ENCODE measurements at regions not wholly inside any gene's neighbourhood (a gene's known extent, or its start where the extent isn't known, plus 50 kb on each side); places are given as distances from the start of the nearest gene placed in this dataset.

- no peaks in the 10 kb centered on the region for H3K36me3 ChIP-seq (ENCODE audit: control insufficient read depth in 1 of 2, insufficient read depth in 2 of 2, low read depth in 1 of 2, low read length in 2 of 2)
- no peak overlapping the region for H3K4me2 ChIP-seq (ENCODE audit: low read length, poor library complexity, severe bottlenecking)
- H3K14ac ChIP-seq (ENCODE audit: low read length in 2 of 2): no peak overlapping the region
- no peak overlapping the region for H3K4me3 ChIP-seq (ENCODE audit: insufficient read depth in 1 of 2, low read depth in 1 of 2, low read length in 2 of 2)
- H3K27ac ChIP-seq (ENCODE audit: low read length, poor library complexity, severe bottlenecking): no peak overlapping the region
- H3K4me1 ChIP-seq (ENCODE audit: control insufficient read depth, insufficient read depth, low read depth, low read length): peaks cover 16% of the 10 kb centered on the region
- 91% methylated on average over 33 of the region's 39 CpGs for WGBS
- no peak for DNase-seq
- H3K79me1 ChIP-seq (replicated peaks; ENCODE audit: low read length, poor library complexity, severe bottlenecking): no peaks in the 10 kb centered on the region
- H2BK5ac ChIP-seq (ENCODE audit: low read depth, low read length, poor library complexity, severe bottlenecking): no peak overlapping the region
- no peak overlapping the region for H2AFZ ChIP-seq (ENCODE audit: low read depth, low read length)
- H3K18ac ChIP-seq (ENCODE audit: low read depth in 1 of 2, low read length in 2 of 2): no peak overlapping the region
- H2BK120ac ChIP-seq (ENCODE audit: low read depth, low read length): no peak overlapping the region
- no peak overlapping the region for H3K9ac ChIP-seq (ENCODE audit: low read length)
- H2BK12ac ChIP-seq (ENCODE audit: low read length in 2 of 2): no peak overlapping the region
- H3K9me3 ChIP-seq (ENCODE audit: control insufficient read depth, low read length): peaks cover 7% of the 10 kb centered on the region
- H3K23ac ChIP-seq (ENCODE audit: low read length in 2 of 2): no peak overlapping the region
- peaks cover 0 to 16% of the 10 kb centered on the region in 2 experiments for H3K27me3 ChIP-seq (ENCODE audit: control insufficient read depth in 1 of 2, insufficient read depth in 1 of 2, low read length in 2 of 2)
- H2AK5ac ChIP-seq (ENCODE audit: low read length, severe bottlenecking): no peak overlapping the region
- no peak overlapping the region for H4K8ac ChIP-seq (ENCODE audit: low read length)
- no peak overlapping the region for H4K91ac ChIP-seq (ENCODE audit: low read length)
- H2BK15ac ChIP-seq (ENCODE audit: low read depth, poor library complexity, severe bottlenecking): no peak overlapping the region
- H3K4ac ChIP-seq (ENCODE audit: low read depth in 1 of 2, low read length in 2 of 2): no peak overlapping the region
These were observed 176.7 kb downstream of the C16orf95 start for GRCh38 chr16:87140211-87141200.

- Histone ChIP-seq H2BK12ac (ENCODE audit: low read length in 2 of 2) (no peak overlapping the region), H3K4me3 (ENCODE audit: insufficient read depth in 1 of 2, low read depth in 1 of 2, low read length in 2 of 2) (no peak overlapping the region), H2AK5ac (ENCODE audit: low read length, severe bottlenecking) (no peak overlapping the region), H3K14ac (ENCODE audit: low read length in 2 of 2) (no peak overlapping the region), H2BK15ac (ENCODE audit: low read depth, poor library complexity, severe bottlenecking) (no peak overlapping the region), H3K9ac (ENCODE audit: low read length) (no peak overlapping the region), H3K4me2 (ENCODE audit: low read length, poor library complexity, severe bottlenecking) (no peak overlapping the region), H2BK120ac (ENCODE audit: low read depth, low read length) (no peak overlapping the region), H3K23ac (ENCODE audit: low read length in 2 of 2) (no peak overlapping the region), H3K79me1 (replicated peaks; ENCODE audit: low read length, poor library complexity, severe bottlenecking) (no peaks in the 10 kb centered on the region), H3K18ac (ENCODE audit: low read depth in 1 of 2, low read length in 2 of 2) (no peak overlapping the region), H2BK5ac (ENCODE audit: low read depth, low read length, poor library complexity, severe bottlenecking) (no peak overlapping the region), H3K27ac (ENCODE audit: low read length, poor library complexity, severe bottlenecking) (no peak overlapping the region), H4K91ac (ENCODE audit: low read length) (no peak overlapping the region), H3K4ac (ENCODE audit: low read depth in 1 of 2, low read length in 2 of 2) (no peak overlapping the region), H3K9me3 (ENCODE audit: control insufficient read depth, low read length) (peaks cover 7% of the 10 kb centered on the region), H3K27me3 (ENCODE audit: control insufficient read depth in 1 of 2, insufficient read depth in 1 of 2, low read length in 2 of 2) (peaks cover 0 to 13% of the 10 kb centered on the region in 2 experiments), H2AFZ (ENCODE audit: low read depth, low read length) (no peak overlapping the region), H3K36me3 (ENCODE audit: control insufficient read depth in 1 of 2, insufficient read depth in 2 of 2, low read depth in 1 of 2, low read length in 2 of 2) (no peaks in the 10 kb centered on the region), H4K8ac (ENCODE audit: low read length) (no peak overlapping the region), H3K4me1 (ENCODE audit: control insufficient read depth, insufficient read depth, low read depth, low read length) (peaks cover 19% of the 10 kb centered on the region)
- DNase-seq: no peak
- WGBS: 78% methylated on average over 5 of the region's 5 CpGs
These were observed 175.8 kb downstream of the C16orf95 start for GRCh38 chr16:87141402-87141801.

DNA sequence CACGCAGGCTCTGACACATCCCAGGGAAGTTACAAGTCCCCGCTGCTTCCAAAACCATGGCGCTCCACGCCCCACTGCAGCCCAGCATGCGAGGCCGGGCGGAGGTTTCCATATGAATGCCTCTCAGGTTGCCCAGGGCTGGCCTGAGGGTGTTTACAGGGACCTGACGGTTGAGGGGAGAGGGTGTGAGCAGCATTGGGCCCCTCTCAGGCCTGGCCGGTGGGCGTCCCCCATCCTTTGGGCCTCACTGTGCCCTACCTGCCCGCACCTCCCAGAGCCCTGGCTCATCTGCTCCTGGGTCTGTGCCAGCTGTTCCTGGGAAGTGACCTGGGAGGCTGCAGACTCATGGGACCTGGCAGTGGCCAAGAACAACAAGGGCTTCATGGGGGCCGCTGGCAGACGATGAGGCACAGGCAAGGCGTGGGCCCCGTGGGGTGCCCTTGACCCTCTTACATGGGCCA, 173.5 kb downstream of the C16orf95 start:
- DNase-seq: no peak
- no peak overlapping the region for H3K9ac ChIP-seq (ENCODE audit: low read length)
- no peak overlapping the region for H2BK120ac ChIP-seq (ENCODE audit: low read depth, low read length)
- no peak overlapping the region for H3K14ac ChIP-seq (ENCODE audit: low read length in 2 of 2)
- H2BK15ac ChIP-seq (ENCODE audit: low read depth, poor library complexity, severe bottlenecking): no peak overlapping the region
- no peak overlapping the region for H2AFZ ChIP-seq (ENCODE audit: low read depth, low read length)
- peak overlapping the region in 1 of 2 experiments; percentile 6 for H2BK12ac ChIP-seq (ENCODE audit: low read length in 2 of 2)
- H3K4me3 ChIP-seq (ENCODE audit: insufficient read depth in 1 of 2, low read depth in 1 of 2, low read length in 2 of 2): no peak overlapping the region
- no peaks in the 10 kb centered on the region for H3K79me1 ChIP-seq (replicated peaks; ENCODE audit: low read length, poor library complexity, severe bottlenecking)
- no peak overlapping the region for H4K8ac ChIP-seq (ENCODE audit: low read length)
- no peak overlapping the region for H3K4ac ChIP-seq (ENCODE audit: low read depth in 1 of 2, low read length in 2 of 2)
- H2AK5ac ChIP-seq (ENCODE audit: low read length, severe bottlenecking): no peak overlapping the region
- H4K91ac ChIP-seq (ENCODE audit: low read length): no peak overlapping the region
- peaks cover 3% of the 10 kb centered on the region for H3K9me3 ChIP-seq (ENCODE audit: control insufficient read depth, low read length)
- H3K18ac ChIP-seq (ENCODE audit: low read depth in 1 of 2, low read length in 2 of 2): no peak overlapping the region
- H2BK5ac ChIP-seq (ENCODE audit: low read depth, low read length, poor library complexity, severe bottlenecking): no peak overlapping the region
- H3K27ac ChIP-seq (ENCODE audit: low read length, poor library complexity, severe bottlenecking): no peak overlapping the region
- 90% methylated on average over 15 of the region's 15 CpGs for WGBS
- H3K36me3 ChIP-seq (ENCODE audit: control insufficient read depth in 1 of 2, insufficient read depth in 2 of 2, low read depth in 1 of 2, low read length in 2 of 2): no peaks in the 10 kb centered on the region
- H3K23ac ChIP-seq (ENCODE audit: low read length in 2 of 2): no peak overlapping the region
- H3K4me1 ChIP-seq (ENCODE audit: control insufficient read depth, insufficient read depth, low read depth, low read length): peaks cover 20% of the 10 kb centered on the region
- H3K4me2 ChIP-seq (ENCODE audit: low read length, poor library complexity, severe bottlenecking): no peak overlapping the region
- H3K27me3 ChIP-seq (ENCODE audit: control insufficient read depth in 1 of 2, insufficient read depth in 1 of 2, low read length in 2 of 2): peaks cover 0 to 13% of the 10 kb centered on the region in 2 experiments

DNA sequence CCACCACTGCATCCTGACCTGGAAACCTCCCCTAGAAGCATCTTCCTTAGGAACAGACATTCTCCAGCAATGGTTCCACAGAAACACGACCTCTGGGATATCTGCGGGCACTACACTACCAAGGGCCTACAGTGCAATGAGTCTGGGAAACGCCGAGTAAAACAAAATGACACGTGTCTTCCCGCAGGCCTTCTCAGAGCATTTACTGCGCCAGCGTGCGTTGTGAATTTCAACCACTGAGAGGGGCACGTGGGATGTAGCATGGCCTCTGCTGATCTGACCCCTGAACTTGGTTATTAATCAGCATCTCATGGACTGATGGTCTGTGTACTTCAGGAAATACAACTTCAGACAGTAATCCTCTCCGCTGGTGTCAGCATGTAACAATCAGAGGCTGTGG, 173.0 kb downstream of the C16orf95 start:
- Histone ChIP-seq H3K79me1 (replicated peaks; ENCODE audit: low read length, poor library complexity, severe bottlenecking) (no peaks in the 10 kb centered on the region), H3K36me3 (ENCODE audit: control insufficient read depth in 1 of 2, insufficient read depth in 2 of 2, low read depth in 1 of 2, low read length in 2 of 2) (no peaks in the 10 kb centered on the region), H2AK5ac (ENCODE audit: low read length, severe bottlenecking) (no peak overlapping the region), H3K9me3 (ENCODE audit: control insufficient read depth, low read length) (peaks cover 2% of the 10 kb centered on the region), H2BK12ac (ENCODE audit: low read length in 2 of 2) (no peak overlapping the region), H4K8ac (ENCODE audit: low read length) (no peak overlapping the region), H3K4me3 (ENCODE audit: insufficient read depth in 1 of 2, low read depth in 1 of 2, low read length in 2 of 2) (no peak overlapping the region), H2BK5ac (ENCODE audit: low read depth, low read length, poor library complexity, severe bottlenecking) (no peak overlapping the region), H2BK15ac (ENCODE audit: low read depth, poor library complexity, severe bottlenecking) (no peak overlapping the region), H2AFZ (ENCODE audit: low read depth, low read length) (no peak overlapping the region), H3K18ac (ENCODE audit: low read depth in 1 of 2, low read length in 2 of 2) (no peak overlapping the region), H2BK120ac (ENCODE audit: low read depth, low read length) (no peak overlapping the region), H4K91ac (ENCODE audit: low read length) (no peak overlapping the region), H3K4ac (ENCODE audit: low read depth in 1 of 2, low read length in 2 of 2) (no peak overlapping the region), H3K27me3 (ENCODE audit: control insufficient read depth in 1 of 2, insufficient read depth in 1 of 2, low read length in 2 of 2) (peaks cover 0 to 13% of the 10 kb centered on the region in 2 experiments), H3K4me2 (ENCODE audit: low read length, poor library complexity, severe bottlenecking) (no peak overlapping the region), H3K14ac (ENCODE audit: low read length in 2 of 2) (no peak overlapping the region), H3K23ac (ENCODE audit: low read length in 2 of 2) (no peak overlapping the region), H3K9ac (ENCODE audit: low read length) (no peak overlapping the region), H3K27ac (ENCODE audit: low read length, poor library complexity, severe bottlenecking) (no peak overlapping the region), H3K4me1 (ENCODE audit: control insufficient read depth, insufficient read depth, low read depth, low read length) (peaks cover 20% of the 10 kb centered on the region)
- 81% methylated on average over 11 of the region's 11 CpGs for WGBS
- no peak for DNase-seq

Measured in mesenchymal stem cell (in vitro differentiated cells and primary cell).